Suppressor macrophage treated with lipopolysaccharide for 1 hour (primary cell): ENCODE measurements at regions not wholly inside any gene's neighbourhood (a gene's known extent, or its start where the extent isn't known, plus 50 kb on each side); places are given as distances from the start of the nearest gene placed in this dataset.
"Not testable (repeated sequence)": the region's sequence is repeated elsewhere in the genome, so short reads cannot be mapped to it uniquely, and the experiment has no call there.

Experiments used
- DNase-seq, 3 donors: peaks; one replicate each; pipeline ENCODE4 v3.0.0-alpha.2; 2020 to 2022

DNA sequence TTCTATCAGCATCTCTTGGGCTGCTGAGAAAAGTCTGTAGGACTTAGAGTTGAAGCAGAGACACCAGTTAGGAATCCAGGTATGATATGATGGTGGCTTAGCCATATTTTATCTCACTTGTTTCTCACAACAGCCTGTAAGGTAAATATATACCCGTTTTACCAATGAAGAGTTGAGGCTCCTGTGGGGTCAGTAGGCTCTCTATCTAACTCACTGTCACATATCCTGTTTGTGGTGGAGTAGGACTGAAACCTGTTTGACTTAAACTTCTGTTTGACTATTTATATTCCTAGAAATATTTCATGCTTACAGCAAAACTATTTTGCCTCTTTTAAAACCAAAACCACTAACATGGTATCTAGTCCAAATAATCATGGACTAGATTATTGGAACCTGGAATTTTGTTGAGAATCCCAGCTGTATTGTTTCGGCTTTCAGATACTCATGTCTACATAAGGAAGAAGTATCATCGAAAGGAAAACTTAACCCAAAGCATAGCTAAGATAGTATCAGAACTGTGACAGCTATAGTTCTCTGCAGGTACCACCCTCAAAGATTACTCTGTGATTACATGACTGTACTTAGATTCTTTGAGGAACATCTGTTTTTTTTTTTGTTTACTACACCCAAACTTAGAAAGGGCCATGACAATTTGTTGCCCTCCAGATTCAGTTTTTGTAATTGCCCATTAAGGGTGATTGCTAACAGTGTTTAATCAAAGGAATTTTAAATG, 216.1 kb upstream of the THUMPD2 start:
- DNase-seq: no peak

DNA sequence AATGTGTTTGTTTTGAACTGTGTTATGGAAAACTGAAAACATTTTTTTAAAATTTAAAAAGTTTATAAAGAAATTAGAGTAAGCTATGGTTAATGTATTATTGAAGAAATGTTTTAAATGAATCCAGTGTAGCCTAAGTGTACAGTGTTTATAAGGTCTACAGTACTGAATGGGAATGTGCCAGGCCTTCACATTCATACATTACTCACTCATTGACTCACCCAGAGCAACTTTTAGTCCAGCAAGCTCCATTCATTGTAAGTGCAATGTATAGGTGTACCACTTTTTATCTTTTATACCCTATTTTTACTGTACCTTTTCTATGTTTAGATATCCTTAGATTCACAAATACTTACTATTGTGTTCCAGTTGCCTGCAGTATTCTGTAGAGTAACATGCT, 215.1 kb upstream of the THUMPD2 start:
- peak in 1 of 3 donors; percentile 5 for DNase-seq

DNA sequence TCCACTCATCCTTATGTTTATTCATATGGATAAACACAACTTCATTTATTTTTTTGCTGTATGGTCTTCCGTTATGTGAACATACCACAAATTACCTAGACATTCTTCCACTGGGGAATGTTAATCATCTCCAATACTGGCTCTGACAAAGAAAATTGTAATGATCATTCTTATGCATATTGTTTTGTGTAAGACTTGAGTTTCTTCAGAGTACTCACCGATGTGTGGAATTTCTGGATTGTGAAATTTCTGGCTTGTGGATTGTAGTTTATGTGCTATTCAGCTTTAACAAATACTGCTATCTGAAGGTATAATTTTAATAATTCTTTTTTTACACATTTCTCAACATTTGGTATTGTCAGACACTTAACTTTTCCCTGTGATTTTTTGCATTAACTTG, 212.2 kb upstream of the THUMPD2 start:
- DNase-seq: peak in 1 of 3 donors; percentile 11

DNA sequence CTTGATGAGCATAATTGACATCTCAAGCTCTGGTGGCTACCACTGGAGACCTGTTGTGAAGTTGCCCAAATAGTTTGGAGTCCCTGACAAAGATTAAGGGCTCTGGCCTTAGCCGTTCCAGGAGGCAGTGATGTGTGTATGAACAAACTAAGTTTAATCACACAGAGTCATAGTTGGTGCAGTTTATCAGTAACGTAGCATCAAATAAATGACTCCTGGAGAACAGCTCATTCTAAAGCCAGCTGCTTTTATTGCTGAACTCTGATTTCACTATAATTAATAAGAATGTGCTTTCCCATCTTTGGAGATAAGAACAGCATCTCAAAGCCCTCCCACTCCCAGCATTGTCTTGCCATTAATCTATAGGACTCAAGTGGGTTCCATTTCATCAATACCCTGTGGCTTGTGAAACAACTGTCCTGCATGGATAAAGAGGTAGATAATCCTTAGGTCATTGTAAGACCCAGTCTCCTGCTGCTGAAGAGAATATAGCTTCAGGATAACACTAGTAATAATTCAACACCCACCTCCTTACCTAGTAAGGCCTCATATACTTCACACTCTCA, 211.4 kb upstream of the THUMPD2 start:
- no peak for DNase-seq

DNA sequence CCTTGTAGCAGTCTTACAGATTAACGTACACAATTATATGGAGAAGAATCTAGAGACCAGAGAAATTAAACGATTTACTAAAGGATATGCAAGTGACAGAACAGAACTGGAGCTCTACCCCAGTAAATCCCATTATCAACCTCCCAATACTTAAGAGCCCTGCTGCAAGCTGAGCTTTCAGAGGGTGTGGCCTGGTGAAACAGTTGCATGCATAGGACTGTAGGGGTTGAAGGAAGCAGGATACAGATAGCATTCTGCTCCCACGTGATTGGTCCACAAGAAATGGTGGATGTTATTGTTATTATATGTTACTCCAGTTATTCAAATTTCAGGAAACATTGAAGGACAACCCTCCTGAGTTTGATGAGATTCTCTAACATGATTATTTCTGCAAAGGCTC, 210.8 kb upstream of the THUMPD2 start:
- DNase-seq: no peak

DNA sequence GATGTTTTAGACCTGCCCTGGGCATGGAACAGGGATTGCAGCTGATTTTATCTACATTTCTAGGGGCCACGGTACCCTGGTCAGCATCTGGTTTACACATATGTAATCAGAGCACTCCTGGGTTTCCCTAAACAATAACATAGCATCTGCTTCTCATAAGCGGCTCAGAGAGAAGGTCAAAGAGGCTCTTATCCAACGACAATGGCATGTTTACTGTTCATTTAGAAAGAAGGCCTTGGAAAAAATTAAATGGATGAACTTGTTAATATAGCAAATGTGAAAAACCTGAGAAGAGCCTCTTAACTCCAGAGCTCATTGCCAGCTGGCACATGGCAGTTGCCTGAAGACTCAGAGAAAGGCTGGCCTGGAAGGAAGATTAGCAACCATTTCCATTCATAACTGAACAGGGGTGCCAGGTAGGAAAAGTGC, 202.8 kb upstream of the THUMPD2 start:
- DNase-seq: no peak

DNA sequence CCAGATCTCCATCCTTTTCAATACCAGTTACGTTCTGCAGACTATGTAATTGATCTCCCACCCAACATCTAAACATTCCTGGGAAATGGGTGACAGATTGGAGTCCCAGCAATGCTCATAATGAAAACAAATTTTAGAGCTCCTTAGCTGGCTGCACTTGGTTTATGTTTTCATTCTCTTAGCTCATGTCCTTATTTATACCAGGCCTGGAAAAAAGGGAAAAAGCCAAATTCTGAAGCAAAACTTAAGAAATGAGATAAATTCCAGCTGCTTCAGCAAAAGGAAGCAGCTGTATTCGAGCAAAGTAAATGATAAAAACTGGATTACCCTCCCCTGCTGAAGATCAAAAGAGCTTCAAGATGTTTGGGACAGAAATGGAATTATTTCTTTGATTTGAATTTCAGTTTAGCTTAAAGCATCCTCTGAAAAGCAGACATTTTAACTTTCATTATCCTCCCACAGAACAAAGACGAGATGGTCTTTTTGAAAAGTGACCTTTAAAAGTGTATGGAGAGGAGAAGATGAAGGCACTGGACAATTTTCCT, 196.5 kb upstream of the THUMPD2 start:
- no peak for DNase-seq

DNA sequence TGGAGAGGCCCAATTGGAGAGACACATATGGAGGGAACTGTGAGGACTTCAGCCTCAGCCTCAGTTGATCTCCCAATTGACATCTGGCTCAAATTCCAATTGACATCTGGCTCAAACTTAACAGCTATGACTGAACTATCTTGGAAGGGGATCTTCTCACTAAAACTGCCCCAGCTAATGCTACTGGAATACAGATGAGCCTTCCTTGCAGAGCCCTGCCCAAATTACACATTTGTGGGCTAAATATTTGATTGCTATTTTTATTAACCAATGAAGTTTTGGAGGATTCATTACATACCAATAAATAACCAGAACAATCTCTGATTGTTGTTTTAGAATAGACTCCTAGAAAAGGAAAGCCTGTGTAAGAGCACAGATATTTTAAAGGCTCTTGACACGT, 189.0 kb upstream of the THUMPD2 start:
- no peak for DNase-seq

DNA sequence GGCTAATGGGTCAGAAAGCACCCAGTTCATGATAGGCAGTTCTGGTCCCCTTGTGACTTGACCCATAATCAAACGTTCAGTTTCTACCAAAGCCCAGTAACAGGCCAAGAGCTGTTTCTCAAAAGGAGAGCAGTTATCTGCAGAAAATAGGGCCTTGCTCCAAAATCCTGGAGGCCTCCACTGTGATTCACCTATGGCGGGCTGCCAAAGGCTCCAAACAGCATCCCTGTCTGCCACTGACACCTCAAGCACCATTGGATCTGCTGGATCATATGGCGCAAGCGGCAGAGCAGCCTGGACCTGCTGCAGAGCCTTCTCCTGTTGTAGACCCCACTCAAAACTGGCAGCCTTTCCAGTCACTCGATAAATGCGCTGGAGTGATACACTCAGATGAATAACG, 181.6 kb upstream of the THUMPD2 start:
- DNase-seq: not testable (repeated sequence)

DNA sequence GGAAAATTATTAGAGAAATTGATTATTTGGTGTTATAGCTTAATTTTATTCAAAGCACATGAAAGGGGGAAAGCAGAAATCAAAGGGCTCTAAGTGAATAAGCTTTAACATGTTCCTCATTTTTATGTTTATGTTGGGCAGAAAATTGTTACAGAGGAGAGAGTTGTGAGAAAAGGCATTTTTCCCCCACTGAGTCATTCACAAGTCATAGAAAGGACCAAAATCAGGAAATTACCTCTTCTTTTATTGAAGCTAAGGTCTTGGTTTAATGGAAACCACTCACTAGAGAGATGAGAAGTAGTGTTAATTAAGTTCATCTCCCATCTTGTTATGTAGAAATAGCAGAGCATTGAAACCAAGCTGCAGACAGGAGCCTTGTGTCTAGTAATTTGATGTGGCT, 175.3 kb upstream of the THUMPD2 start:
- peak; percentile 31 to 68 (median 55) for DNase-seq

DNA sequence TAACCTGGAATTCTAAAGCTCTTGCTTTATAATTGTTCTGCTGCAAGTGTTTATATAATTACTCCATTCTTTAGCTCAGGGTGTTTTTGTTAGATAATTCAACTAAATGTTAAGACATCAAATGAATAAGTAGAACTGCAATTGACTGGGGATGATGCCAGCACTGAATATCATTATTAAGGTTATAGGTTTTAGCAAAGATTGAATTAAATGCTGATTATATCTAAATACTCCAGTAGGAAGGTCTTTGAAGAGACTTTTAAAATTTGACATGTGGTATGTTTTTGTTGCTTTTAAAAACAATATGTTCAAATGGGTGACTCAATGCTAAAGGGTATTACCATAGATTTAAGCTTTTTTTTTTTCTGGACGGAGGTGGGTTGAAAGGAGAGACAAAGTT, 170.1 kb upstream of the THUMPD2 start:
- no peak for DNase-seq

DNA sequence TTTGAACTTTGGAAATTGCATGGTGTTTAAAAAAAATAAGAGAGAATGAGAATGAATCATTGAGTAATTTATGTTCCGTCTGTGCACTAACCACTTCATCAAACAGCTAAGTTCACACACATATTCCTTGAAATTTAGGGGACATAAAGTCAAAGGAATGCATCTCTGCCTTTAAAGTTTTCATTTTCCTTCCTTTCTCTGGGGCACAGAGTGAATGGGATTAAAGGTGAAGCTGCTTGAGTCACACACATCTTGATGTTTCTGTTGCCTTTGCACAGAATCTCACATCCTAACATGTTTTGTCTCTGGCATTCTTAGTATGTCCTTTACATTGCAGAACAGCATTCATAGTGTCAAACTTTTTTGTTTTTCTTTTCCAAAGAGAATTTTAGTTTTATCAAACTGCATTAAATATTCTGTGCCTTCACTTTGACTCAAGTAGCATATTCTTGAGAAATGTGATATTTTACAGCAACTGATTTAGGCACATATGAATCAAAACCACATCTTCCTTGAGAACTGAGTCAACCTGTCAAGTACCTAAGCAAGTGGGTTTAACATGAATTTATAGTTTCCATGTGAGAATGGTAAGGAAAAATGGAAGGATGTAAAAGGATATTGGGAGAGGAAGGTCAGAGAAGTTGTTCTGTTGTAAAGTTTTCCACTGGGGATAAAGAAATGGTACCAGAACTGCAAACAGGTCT, 169.1 kb upstream of the THUMPD2 start:
- no peak for DNase-seq

DNA sequence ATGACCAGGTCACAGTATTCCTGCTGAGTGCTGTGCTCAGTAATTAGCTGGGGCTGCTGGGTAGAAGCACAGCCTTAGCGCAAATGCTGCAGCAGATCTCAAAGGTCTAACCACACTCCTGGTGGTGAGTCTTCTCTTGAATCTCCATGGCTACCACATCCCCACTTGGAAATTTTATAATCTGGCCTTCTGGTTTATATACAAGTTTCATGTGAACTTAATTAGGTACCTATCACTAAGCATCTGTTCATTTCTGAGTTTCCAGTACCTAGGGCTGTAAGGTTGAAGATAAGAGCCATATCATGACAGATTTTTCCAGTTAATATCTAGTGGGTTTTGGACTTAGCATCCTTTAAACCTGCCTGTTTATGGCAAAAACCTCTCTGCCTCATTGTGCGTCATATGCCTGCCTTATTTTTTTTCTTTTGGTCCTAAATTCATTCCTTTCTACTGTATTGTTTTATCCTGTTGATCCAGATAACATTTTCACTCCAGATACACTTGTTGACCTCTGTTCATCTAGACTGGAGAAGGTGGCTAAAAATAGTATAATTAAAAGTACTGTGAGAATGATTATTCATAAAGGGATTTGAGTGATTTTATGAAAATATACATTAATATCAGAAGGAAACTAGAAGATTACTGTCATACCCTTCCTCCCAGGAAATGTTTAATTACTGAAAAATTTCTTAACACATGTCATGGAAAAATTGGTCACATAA, 168.4 kb upstream of the THUMPD2 start:
- DNase-seq: no peak

DNA sequence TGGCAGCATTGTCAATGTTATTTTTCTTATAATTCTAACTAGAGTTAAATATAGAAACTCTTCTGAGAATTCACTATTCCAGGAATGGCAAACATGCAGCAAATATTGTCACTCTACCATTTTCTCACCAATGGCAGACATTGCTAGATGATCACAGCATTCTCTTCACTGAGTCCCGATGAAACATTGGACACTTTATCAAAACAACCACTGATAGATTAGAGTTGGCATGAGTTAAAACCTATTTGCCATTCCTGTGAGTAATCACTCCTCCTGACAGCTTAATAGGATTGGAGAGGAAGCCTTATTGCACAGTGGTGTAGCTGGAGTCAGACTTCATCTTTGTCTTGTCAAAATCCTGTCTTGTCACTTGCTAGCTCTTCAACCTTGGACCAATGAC, 163.9 kb upstream of the THUMPD2 start:
- DNase-seq: no peak

DNA sequence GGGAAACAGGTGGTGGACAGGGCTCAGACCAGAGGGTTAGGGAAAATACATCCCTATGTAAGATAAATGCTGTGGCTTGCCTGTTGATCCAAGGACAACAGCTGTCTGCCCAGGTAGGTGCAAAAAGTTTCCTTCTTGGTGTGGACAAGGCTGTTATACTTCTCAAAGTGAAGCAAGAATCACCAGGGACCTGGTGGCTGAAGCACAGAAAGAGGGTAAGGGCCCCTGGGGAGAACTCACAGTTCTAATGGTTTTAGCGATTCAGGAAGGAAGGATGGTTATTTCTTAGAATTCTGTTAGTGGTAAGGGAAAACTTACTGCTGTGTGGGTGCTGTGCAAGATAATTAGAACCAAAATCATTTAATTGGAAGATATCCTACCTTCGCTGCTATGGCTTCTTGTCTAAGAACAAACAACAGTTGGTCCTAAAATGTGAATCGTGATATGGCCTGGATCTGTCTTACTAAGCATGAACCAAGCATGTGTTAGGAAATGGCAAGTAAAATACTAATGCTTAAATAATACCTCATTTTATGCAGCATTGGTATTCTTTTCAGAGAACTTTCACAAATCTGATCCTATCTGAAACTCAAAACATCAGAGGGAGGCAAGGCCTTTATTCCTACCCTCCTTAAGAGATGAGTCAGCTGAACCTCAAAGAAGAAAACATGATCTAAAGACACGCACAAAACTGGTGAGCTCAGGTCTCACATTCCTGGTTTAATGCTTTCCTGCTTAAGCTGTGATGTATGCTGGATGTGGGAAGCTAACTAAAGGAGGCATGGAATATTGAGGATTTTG, 159.2 kb upstream of the THUMPD2 start:
- no peak for DNase-seq

DNA sequence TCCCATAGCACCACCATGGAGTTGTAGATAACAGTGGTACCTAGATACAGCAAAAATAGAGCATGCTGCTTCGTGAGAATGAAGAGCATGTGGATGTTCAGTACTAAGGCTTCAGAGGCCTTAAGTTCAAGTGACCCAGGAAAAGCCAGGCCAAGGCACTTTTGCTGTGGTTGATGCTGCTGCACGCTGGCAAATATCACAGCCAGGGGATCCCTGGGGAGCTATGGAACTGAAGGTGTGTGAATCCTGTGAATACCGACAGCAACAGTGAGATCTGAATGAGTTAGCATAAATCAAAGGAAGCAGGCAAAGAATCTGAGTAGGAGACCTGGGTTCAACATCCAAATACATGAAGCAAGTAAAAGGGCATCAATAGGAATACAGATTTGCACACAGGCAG, 158.6 kb upstream of the THUMPD2 start:
- no peak for DNase-seq

DNA sequence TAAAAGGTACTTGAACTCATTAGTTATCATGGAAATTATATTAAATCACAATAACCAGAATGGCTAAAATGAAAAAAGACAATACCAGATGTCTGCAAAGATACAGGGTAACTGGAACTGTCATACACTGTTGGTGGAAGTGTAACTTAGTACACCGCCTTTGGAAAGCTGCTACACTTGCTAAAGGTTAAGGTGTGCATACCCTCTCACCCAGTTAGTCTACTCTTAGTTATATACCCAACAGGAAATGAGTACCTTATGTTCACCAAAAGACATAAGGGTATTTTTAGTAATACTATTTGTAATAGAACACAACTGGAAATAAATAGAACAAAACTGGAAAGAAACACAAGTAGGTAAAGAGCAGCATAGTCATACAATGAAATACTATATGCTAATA, 155.8 kb upstream of the THUMPD2 start:
- DNase-seq: no peak

DNA sequence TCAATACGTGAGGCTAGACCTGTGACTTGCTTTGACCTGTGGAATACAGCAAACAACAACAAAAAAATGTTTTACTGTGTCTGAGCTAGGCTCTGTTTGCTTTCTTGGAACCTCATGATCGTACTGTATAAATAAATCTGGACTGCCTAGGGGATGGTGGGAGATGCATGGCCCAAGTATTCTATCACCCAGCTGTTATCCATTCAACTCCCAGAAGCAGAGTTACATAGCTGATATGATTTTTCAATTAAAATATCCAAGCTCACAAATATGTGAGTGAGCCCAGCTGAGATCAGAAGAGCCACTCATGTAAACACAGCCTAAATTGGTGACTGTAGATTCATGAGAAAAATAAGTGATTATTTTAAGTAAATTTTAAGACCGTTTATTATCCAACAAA, 154.1 kb upstream of the THUMPD2 start:
- DNase-seq: no peak

DNA sequence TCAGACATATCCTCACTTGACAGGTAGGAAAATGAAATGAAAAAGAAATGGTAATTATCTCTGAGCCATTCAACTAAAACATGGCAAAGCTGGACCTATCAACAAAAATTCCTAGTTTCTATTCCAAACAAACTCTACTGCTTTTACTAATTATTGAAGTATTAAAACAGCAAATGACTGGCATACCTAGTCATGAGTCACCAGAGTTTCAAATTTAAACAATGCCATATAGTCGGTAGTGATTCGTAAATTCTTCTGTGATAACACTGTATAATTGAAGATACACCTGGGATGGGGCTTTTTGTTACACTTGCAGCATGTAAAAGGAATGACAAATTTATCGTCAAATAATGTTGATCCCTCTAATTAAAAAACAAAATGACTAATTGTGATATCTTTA, 153.1 kb upstream of the THUMPD2 start:
- DNase-seq: no peak

DNA sequence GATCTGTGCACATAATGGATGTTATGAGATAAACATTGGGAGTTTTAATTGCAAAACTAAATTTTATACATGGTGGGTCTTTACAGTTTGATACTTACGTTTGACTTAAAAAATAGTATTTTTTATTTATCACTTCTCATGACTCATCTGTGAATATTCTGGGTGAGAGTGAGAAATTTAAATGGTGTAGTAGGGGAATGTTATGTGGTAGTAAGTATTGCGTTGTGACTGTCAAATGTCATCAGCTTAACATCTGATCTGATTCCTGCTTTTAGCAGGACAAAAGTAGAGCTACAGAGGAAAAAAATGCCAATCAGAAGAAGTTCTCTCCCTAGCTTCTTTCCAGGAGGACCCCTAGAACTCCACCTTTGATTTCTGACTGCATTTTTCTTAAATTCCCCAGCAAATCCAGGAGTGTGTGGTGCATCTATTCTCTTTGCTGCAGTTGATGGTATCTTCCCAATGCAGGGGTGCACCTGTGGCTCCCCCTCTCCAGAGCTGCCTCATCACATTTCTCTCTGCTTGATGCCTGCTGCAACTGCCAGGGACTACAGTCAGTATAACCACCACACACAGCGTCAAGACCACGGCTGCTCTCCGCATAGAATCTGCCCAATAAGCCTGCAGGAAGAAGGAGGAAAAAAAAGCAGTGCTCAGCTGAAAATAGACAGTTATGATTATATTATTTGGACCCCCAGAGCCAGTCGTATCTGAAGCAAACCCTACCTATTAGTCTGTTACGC, 151.3 kb upstream of the THUMPD2 start:
- no peak for DNase-seq

DNA sequence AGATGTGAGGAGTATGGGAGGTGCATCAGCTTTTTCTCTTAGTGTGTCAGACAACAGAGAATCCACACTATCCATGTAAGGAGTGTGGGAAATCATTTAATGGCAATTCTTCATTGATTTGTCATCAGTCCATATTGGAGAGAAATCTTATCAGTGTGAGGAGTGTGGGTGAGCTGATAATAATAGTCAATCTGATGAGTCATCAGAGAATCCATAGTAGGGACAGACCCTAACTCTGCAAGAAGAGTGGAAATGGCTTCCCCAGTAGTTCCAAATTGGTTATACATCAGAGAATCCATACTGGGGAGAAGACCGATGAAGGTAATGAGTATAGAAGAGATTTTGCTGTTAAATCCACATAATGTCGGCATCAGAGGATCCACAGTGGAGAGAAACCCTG, 150.5 kb upstream of the THUMPD2 start:
- no peak for DNase-seq

DNA sequence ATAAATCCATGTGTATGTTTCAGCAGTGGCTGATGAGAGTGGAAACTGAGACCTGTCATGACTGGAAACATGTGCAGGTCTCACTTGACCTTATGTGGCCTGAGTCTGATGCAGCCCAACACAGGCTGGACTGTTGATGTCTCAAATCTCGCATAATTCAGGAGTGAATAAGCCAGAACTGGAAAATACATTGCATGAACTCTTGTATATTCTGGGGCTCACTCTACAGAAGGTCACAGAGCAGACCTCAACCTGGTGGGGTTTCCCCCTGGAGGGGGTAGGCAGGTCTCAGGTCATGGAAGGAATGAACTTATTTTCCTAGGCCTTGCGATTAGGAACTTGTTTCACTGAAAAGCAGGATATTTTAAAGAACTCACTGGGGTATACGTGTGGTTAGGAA, 146.3 kb upstream of the THUMPD2 start:
- DNase-seq: no peak
